ENCODE measurements at regions not wholly inside any gene's neighbourhood (a gene's known extent, or its start where the extent isn't known, plus 50 kb on each side); places are given as distances from the start of the nearest gene placed in this dataset.

- Histone ChIP-seq H2AFZ (ENCODE audit: low read depth, low read length) (no peak overlapping the region), H3K9me3 (ENCODE audit: low read length) (no peaks in the 10 kb centered on the region), H3K79me2 (replicated peaks; ENCODE audit: insufficient read depth, low read length) (no peaks in the 10 kb centered on the region), H3F3A (ENCODE audit: insufficient read depth, low read length, poor library complexity, severe bottlenecking) (no peaks in the 10 kb centered on the region), H3K4me2 (ENCODE audit: low read length) (no peak overlapping the region), H3K9ac (ENCODE audit: low read length) (no peak overlapping the region), H3K27me3 (ENCODE audit: insufficient read depth, low read depth, low read length) (no peaks in the 10 kb centered on the region), H4K20me1 (ENCODE audit: insufficient read depth) (no peaks in the 10 kb centered on the region), H3K9me2 (ENCODE audit: insufficient read depth, low read length) (no peaks in the 10 kb centered on the region), H3K36me3 (ENCODE audit: insufficient read depth, low read length) (no peaks in the 10 kb centered on the region), H3K4me3 (ENCODE audit: low read length) (no peak overlapping the region), H3K27ac (ENCODE audit: low read length) (no peak overlapping the region)
- TF ChIP-seq POLR2AphosphoS5 (IDR thresholded peaks at IDR 0.05) (no peak), RAD21 (conservative IDR thresholded peaks at IDR 0.05) (no peak), MXI1 (conservative IDR thresholded peaks at IDR 0.05; ENCODE audit: poor library complexity, severe bottlenecking) (no peak), SMC3 (conservative IDR thresholded peaks at IDR 0.05; ENCODE audit: poor library complexity) (no peak), TAF1 (IDR thresholded peaks at IDR 0.05; ENCODE audit: low read depth) (no peak), EP300 (conservative IDR thresholded peaks at IDR 0.05; ENCODE audit: poor library complexity, severe bottlenecking) (no peak), REST (IDR thresholded peaks at IDR 0.05; ENCODE audit: borderline replicate concordance) (no peak), EZH2 (IDR thresholded peaks at IDR 0.05; ENCODE audit: borderline replicate concordance, insufficient read depth, low read length, poor library complexity, severe bottlenecking) (no peak), CTCF (IDR thresholded peaks at IDR 0.05; ENCODE audit: poor library complexity, severe bottlenecking) (no peak)
Measured at GRCh38 chr1:25055324-25055780, 125.3 kb upstream of the RUNX3 start.

- Histone ChIP-seq H3K4me3 (ENCODE audit: low read length) (no peak overlapping the region), H3F3A (ENCODE audit: insufficient read depth, low read length, poor library complexity, severe bottlenecking) (no peaks in the 10 kb centered on the region), H3K27me3 (ENCODE audit: insufficient read depth, low read depth, low read length) (no peaks in the 10 kb centered on the region), H3K4me2 (ENCODE audit: low read length) (no peak overlapping the region), H3K79me2 (replicated peaks; ENCODE audit: insufficient read depth, low read length) (no peaks in the 10 kb centered on the region), H3K27ac (ENCODE audit: low read length) (no peak overlapping the region), H3K9me2 (ENCODE audit: insufficient read depth, low read length) (no peaks in the 10 kb centered on the region), H3K9ac (ENCODE audit: low read length) (no peak overlapping the region), H3K9me3 (ENCODE audit: low read length) (no peaks in the 10 kb centered on the region), H2AFZ (ENCODE audit: low read depth, low read length) (no peak overlapping the region), H3K36me3 (ENCODE audit: insufficient read depth, low read length) (no peaks in the 10 kb centered on the region), H4K20me1 (ENCODE audit: insufficient read depth) (no peaks in the 10 kb centered on the region)
- TF ChIP-seq TAF1 (IDR thresholded peaks at IDR 0.05; ENCODE audit: low read depth) (no peak), EP300 (conservative IDR thresholded peaks at IDR 0.05; ENCODE audit: poor library complexity, severe bottlenecking) (no peak), MXI1 (conservative IDR thresholded peaks at IDR 0.05; ENCODE audit: poor library complexity, severe bottlenecking) (no peak), POLR2AphosphoS5 (IDR thresholded peaks at IDR 0.05) (no peak), RAD21 (conservative IDR thresholded peaks at IDR 0.05) (no peak), CTCF (IDR thresholded peaks at IDR 0.05; ENCODE audit: poor library complexity, severe bottlenecking) (no peak), EZH2 (IDR thresholded peaks at IDR 0.05; ENCODE audit: borderline replicate concordance, insufficient read depth, low read length, poor library complexity, severe bottlenecking) (no peak), SMC3 (conservative IDR thresholded peaks at IDR 0.05; ENCODE audit: poor library complexity) (no peak), REST (IDR thresholded peaks at IDR 0.05; ENCODE audit: borderline replicate concordance) (no peak)
Measured at GRCh38 chr1:25054526-25055323, 124.6 kb upstream of the RUNX3 start.
